ENCODE measurements at regions not wholly inside any gene's neighbourhood (a gene's known extent, or its start where the extent isn't known, plus 50 kb on each side); places are given as distances from the start of the nearest gene placed in this dataset.

DNA sequence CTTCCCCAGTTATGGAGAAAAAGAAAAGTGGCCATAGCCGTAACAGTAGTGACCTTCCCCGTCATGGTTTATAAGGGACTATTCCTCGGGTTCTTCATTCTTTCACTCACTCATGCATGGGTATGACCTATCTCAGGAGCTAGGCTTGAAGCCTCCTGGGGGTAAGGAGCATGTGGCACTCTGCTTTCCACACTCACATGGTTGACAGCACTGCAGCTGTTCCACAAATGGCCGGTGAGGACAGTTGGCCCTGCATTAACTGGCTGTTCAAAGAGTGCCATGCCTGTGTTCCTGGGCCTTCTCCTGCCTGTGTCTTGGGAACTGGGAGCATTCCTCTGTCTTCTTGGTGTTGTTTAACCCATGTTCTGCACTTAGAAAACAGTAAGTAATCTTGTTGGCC is 66.2 kb upstream of the PNMA1 start:
- no peaks in the 10 kb centered on the region for H3K9me3 ChIP-seq
- H3K27me3 ChIP-seq, result no peaks in the 10 kb centered on the region
- no peak for DNase-seq
- TF ChIP-seq, protein P1, sequence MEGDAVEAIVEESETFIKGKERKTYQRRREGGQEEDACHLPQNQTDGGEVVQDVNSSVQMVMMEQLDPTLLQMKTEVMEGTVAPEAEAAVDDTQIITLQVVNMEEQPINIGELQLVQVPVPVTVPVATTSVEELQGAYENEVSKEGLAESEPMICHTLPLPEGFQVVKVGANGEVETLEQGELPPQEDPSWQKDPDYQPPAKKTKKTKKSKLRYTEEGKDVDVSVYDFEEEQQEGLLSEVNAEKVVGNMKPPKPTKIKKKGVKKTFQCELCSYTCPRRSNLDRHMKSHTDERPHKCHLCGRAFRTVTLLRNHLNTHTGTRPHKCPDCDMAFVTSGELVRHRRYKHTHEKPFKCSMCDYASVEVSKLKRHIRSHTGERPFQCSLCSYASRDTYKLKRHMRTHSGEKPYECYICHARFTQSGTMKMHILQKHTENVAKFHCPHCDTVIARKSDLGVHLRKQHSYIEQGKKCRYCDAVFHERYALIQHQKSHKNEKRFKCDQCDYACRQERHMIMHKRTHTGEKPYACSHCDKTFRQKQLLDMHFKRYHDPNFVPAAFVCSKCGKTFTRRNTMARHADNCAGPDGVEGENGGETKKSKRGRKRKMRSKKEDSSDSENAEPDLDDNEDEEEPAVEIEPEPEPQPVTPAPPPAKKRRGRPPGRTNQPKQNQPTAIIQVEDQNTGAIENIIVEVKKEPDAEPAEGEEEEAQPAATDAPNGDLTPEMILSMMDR (IDR thresholded peaks at IDR 0.05), result no peak
- H3K4me3 ChIP-seq, result no peak overlapping the region
- H3K27ac ChIP-seq, result no peak overlapping the region
- intact Hi-C loops (cut with DNase I), result no loop called here
- H3K9ac ChIP-seq (ENCODE audit: low read depth in 2 of 2, low read length in 2 of 2), result peak overlapping the region in 1 of 2 donors; percentile 4
- H3K4me1 ChIP-seq, result peaks cover 25% of the 10 kb centered on the region
- no peaks in the 10 kb centered on the region for H3K36me3 ChIP-seq

DNA sequence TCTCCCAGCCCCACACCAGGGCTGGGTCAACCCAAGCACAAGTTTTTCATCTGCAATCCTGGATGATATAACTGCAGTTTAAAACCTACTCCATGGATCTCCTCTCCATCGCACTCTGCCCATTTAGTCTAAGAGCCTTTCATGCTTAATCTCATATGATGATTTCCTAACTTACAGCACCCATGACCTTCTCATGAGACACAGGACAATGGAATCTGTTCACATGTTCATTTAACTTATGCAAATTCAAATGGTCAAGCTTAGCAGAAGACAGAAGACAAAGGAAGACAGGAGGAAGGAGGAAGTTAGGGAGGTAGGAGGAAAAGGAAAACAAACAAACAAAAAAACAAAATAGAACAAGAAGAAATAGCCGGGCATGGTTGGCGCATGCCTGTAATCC is 64.6 kb upstream of the PNMA1 start:
- H3K9ac ChIP-seq (ENCODE audit: low read depth in 2 of 2, low read length in 2 of 2), result no peak overlapping the region
- no peak for DNase-seq

DNA sequence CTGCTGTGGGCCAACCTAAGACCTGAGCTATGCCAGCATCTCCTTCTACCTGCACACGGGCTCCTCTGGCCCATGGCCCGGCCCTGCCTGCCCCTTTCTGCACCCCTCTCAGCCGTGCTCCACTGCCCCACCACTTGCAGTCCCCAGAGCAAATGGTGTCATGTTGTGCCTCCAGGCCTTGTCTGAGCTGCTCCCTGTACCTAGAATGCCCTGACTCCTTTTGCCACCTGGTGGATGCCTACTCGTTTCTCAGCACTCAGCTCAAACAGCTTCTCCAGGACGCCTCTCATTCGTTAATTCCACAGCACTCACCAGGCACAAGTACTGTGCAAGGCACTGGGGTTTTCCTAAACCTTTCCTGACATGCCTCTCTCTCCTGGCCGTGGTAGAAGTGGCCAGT is 63.2 kb upstream of the PNMA1 start:
- no peaks in the 10 kb centered on the region for H3K36me3 ChIP-seq
- H3K4me1 ChIP-seq, result peaks cover under 1% of the 10 kb centered on the region
- TF ChIP-seq, protein P1 (IDR thresholded peaks at IDR 0.05), result no peak
- DNase-seq, result no peak
- H3K27ac ChIP-seq, result no peak overlapping the region
- H3K27me3 ChIP-seq, result no peaks in the 10 kb centered on the region
- no peak overlapping the region for H3K4me3 ChIP-seq
- no peaks in the 10 kb centered on the region for H3K9me3 ChIP-seq
- intact Hi-C loops (cut with DNase I), result no loop called here
- no peak overlapping the region for H3K9ac ChIP-seq (ENCODE audit: low read depth in 2 of 2, low read length in 2 of 2)

More for the DNA sequence above, 64.6 kb upstream of the PNMA1 start:
- intact Hi-C loops (cut with DNase I), result no loop called here
- TF ChIP-seq, protein P1 (IDR thresholded peaks at IDR 0.05), result no peak
- H3K9me3 ChIP-seq, result no peaks in the 10 kb centered on the region
- peaks cover 8% of the 10 kb centered on the region for H3K4me1 ChIP-seq
- no peak overlapping the region for H3K27ac ChIP-seq
- H3K27me3 ChIP-seq, result no peaks in the 10 kb centered on the region
- H3K36me3 ChIP-seq, result no peaks in the 10 kb centered on the region
- no peak overlapping the region for H3K4me3 ChIP-seq

DNA sequence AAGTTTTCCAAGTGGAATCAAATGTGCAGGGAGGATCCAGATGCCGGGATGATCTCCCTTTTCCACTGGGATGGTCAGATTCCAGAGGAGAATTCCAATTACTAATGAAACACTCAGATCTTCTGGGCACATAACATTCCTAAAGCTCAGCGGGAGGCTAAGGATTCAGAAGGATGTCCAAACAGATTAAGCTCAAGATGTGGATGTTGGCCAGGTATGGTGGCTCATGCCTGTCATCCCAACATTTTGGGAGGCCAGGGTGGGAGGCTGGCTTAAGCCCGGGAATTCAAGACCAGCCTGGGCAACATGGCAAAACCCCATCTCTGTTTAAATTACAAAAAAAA is 62.0 kb upstream of the PNMA1 start:
- H3K27ac ChIP-seq, result no peak overlapping the region
- H3K4me3 ChIP-seq, result no peak overlapping the region
- H3K4me1 ChIP-seq, result peaks cover 13% of the 10 kb centered on the region
- DNase-seq, result no peak
- H3K36me3 ChIP-seq, result no peaks in the 10 kb centered on the region
- H3K9me3 ChIP-seq, result no peaks in the 10 kb centered on the region
- no peaks in the 10 kb centered on the region for H3K27me3 ChIP-seq
- no peak overlapping the region for H3K9ac ChIP-seq (ENCODE audit: low read depth in 2 of 2, low read length in 2 of 2)
- TF ChIP-seq, protein P1 (IDR thresholded peaks at IDR 0.05), result no peak
- intact Hi-C loops (cut with DNase I), result no loop called here

DNA sequence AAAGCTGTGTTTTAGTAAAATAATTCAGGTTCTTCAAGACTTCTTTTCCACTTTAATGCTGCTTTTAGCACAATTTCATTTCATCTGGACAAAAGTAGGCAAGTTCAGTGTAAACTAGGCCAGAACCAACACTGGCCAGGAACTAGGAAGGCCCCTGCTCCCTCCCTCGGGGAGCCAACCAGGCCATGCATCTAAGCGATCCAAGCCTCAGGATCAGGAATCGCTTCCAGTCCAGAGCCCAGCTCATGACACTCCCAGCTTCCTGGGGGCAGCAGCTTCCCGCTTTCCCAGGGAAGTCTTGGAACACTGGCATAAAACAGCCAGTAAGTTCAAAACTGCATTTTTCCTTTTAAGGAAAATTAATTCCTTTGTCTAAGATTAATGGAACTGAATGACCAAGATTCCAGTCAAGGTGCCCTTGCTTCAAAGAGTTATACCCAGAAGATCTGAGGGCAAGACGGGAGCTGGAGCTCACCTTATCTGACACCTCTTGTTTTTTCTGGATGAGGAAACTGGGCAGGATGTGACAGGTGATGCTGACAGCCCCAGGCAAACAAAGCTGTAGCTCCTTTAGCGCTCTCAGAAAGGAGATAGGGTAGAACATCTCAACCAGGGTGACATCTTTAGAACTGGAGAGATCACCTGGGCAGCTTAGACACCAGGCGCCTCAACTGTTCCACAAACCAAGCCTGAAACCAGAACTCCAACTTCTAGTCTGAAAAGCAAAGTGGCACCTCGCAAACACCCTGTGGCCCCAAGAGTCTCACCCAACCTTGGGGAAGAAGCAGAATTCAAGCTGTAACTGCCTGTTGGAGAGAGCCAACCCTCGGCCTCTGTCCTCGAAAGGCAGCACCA is 61.4 kb upstream of the PNMA1 start:
- intact Hi-C loops (cut with DNase I), result no loop called here
- H3K4me1 ChIP-seq, result peaks cover 18% of the 10 kb centered on the region
- DNase-seq, result no peak
- H3K27ac ChIP-seq, result no peak overlapping the region
- no peaks in the 10 kb centered on the region for H3K27me3 ChIP-seq
- H3K4me3 ChIP-seq, result no peak overlapping the region
- no peaks in the 10 kb centered on the region for H3K36me3 ChIP-seq
- TF ChIP-seq, protein P1 (IDR thresholded peaks at IDR 0.05), result no peak
- H3K9ac ChIP-seq (ENCODE audit: low read depth in 2 of 2, low read length in 2 of 2), result no peak overlapping the region
- no peaks in the 10 kb centered on the region for H3K9me3 ChIP-seq
